ENCODE measurements at regions not wholly inside any gene's neighbourhood (a gene's known extent, or its start where the extent isn't known, plus 50 kb on each side); places are given as distances from the start of the nearest gene placed in this dataset.
"Not testable (repeated sequence)": the region's sequence is repeated elsewhere in the genome, so short reads cannot be mapped to it uniquely, and the experiment has no call there.

- DNase-seq: no peak
Measured at GRCh38 chr12:131290255-131290959, 336.7 kb downstream of the ADGRD1 start.

- DNase-seq: not testable (repeated sequence)
Measured at GRCh38 chr12:131293071-131294015, 339.6 kb downstream of the ADGRD1 start.

GRCh38 chr12:131294716-131295115, 341.0 kb downstream of the ADGRD1 start:
- DNase-seq: not testable (repeated sequence)

- DNase-seq: not testable (repeated sequence)
Measured at GRCh38 chr12:131295117-131295516, 341.4 kb downstream of the ADGRD1 start.

GRCh38 chr12:131295559-131295958, 341.9 kb downstream of the ADGRD1 start:
- DNase-seq: not testable (repeated sequence)

- DNase-seq: not testable (repeated sequence)
Measured at GRCh38 chr12:131296136-131296535, 342.4 kb downstream of the ADGRD1 start.

GRCh38 chr12:131296651-131297050, 342.9 kb downstream of the ADGRD1 start:
- not testable (repeated sequence) for DNase-seq

GRCh38 chr12:131298526-131299369, 345.0 kb downstream of the ADGRD1 start:
- DNase-seq: not testable (repeated sequence)

- DNase-seq: not testable (repeated sequence)
Measured at GRCh38 chr12:131299370-131299701, 345.6 kb downstream of the ADGRD1 start.

- not testable (repeated sequence) for DNase-seq
Measured at GRCh38 chr12:131303576-131303975, 349.9 kb downstream of the ADGRD1 start.

GRCh38 chr12:131304642-131305041, 350.9 kb downstream of the ADGRD1 start:
- not testable (repeated sequence) for DNase-seq

GRCh38 chr12:131309700-131310099, 356.0 kb downstream of the ADGRD1 start:
- no peak for DNase-seq

- not testable (repeated sequence) for DNase-seq
Measured at GRCh38 chr12:131310227-131310969, 356.7 kb downstream of the ADGRD1 start.

- not testable (repeated sequence) for DNase-seq
Measured at GRCh38 chr12:131311279-131311722, 357.6 kb downstream of the ADGRD1 start.

- DNase-seq: no peak
Measured at GRCh38 chr12:131311764-131312163, 358.1 kb downstream of the ADGRD1 start.

GRCh38 chr12:131312382-131312781, 358.7 kb downstream of the ADGRD1 start:
- not testable (repeated sequence) for DNase-seq

- no peak for DNase-seq
Measured at GRCh38 chr12:131312793-131313545, 359.3 kb downstream of the ADGRD1 start.

- DNase-seq: no peak
Measured at GRCh38 chr12:131313635-131314034, 359.9 kb downstream of the ADGRD1 start.

- DNase-seq: no peak
Measured at GRCh38 chr12:131314524-131315090, 360.9 kb downstream of the ADGRD1 start.

GRCh38 chr12:131315601-131316000, 361.9 kb downstream of the ADGRD1 start:
- DNase-seq: no peak

GRCh38 chr12:131316388-131316787, 362.7 kb downstream of the ADGRD1 start:
- no peak for DNase-seq
